NCI-H2227 treated with DMSO at 0.1 percent for 48 hours (cell line): ENCODE measurements at regions not wholly inside any gene's neighbourhood (a gene's known extent, or its start where the extent isn't known, plus 50 kb on each side); places are given as distances from the start of the nearest gene placed in this dataset.

Source experiments
- DNase-seq: peaks from one replicate; lab custom pipeline; 2025; lab: John Stamatoyannopoulos, UW

GRCh38 chr11:98559961-98560360, 460.8 kb upstream of the CNTN5 start:
- DNase-seq, result no peak

- DNase-seq, result no peak
These were observed 459.5 kb upstream of the CNTN5 start for GRCh38 chr11:98561252-98561651.

GRCh38 chr11:98561877-98562395, 458.8 kb upstream of the CNTN5 start:
- DNase-seq, result no peak

GRCh38 chr11:98564233-98564632, 456.5 kb upstream of the CNTN5 start:
- no peak for DNase-seq

- no peak for DNase-seq
These were observed 455.9 kb upstream of the CNTN5 start for GRCh38 chr11:98564881-98565280.

GRCh38 chr11:98565311-98565710, 455.4 kb upstream of the CNTN5 start:
- no peak for DNase-seq

- no peak for DNase-seq
These were observed 453.8 kb upstream of the CNTN5 start for GRCh38 chr11:98566978-98567377.

- no peak for DNase-seq
These were observed 452.7 kb upstream of the CNTN5 start for GRCh38 chr11:98568013-98568412.

- DNase-seq, result no peak
These were observed 447.8 kb upstream of the CNTN5 start for GRCh38 chr11:98572941-98573340.

- no peak for DNase-seq
These were observed 432.9 kb upstream of the CNTN5 start for GRCh38 chr11:98587884-98588283.

- DNase-seq, result no peak
These were observed 430.8 kb upstream of the CNTN5 start for GRCh38 chr11:98589967-98590366.

- no peak for DNase-seq
These were observed 420.6 kb upstream of the CNTN5 start for GRCh38 chr11:98600103-98600502.

GRCh38 chr11:98600786-98601773, 419.7 kb upstream of the CNTN5 start:
- DNase-seq, result no peak

GRCh38 chr11:98616098-98616655, 404.6 kb upstream of the CNTN5 start:
- no peak for DNase-seq

GRCh38 chr11:98621767-98622166, 399.0 kb upstream of the CNTN5 start:
- no peak for DNase-seq

GRCh38 chr11:98625526-98625925, 395.2 kb upstream of the CNTN5 start:
- no peak for DNase-seq

- no peak for DNase-seq
These were observed 390.0 kb upstream of the CNTN5 start for GRCh38 chr11:98630736-98631135.

- DNase-seq, result no peak
These were observed 363.0 kb upstream of the CNTN5 start for GRCh38 chr11:98657711-98658110.

GRCh38 chr11:98659431-98659830, 361.3 kb upstream of the CNTN5 start:
- no peak for DNase-seq

- no peak for DNase-seq
These were observed 346.4 kb upstream of the CNTN5 start for GRCh38 chr11:98674390-98674789.

GRCh38 chr11:98679673-98680072, 341.1 kb upstream of the CNTN5 start:
- DNase-seq, result no peak

- DNase-seq, result no peak
These were observed 319.2 kb upstream of the CNTN5 start for GRCh38 chr11:98701541-98701940.
